ENCODE measurements at regions not wholly inside any gene's neighbourhood (a gene's known extent, or its start where the extent isn't known, plus 50 kb on each side); places are given as distances from the start of the nearest gene placed in this dataset.

DNA sequence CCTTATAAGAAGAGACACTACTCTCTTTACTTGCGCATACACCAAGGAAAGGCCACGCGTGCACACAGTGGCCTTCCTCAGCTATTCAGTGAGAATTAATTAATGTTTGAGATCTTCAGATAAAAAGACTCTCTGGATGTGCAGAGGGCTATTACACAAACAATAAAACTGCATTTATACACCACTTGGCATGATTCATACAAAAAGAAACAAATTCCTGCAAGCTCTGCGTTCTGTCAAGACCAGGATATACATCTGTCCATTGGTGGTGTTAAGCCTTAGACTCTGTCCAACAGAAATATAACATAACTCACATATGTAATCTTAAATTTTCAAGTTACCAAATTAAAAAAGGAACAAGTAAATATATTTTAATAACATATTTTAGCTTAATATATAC is 55.2 kb upstream of the TSC22D2 start:
- no peak for DNase-seq (ENCODE audit: low read depth in 2 of 2)
- no peaks in the 10 kb centered on the region for H3K27me3 ChIP-seq (ENCODE audit: control insufficient read depth, insufficient read depth, low read length)
- no peaks in the 10 kb centered on the region for H3K36me3 ChIP-seq (ENCODE audit: control insufficient read depth, insufficient read depth, low read length)
- H3K9me3 ChIP-seq (ENCODE audit: control insufficient read depth, insufficient read depth, low read depth, low read length) = no peaks in the 10 kb centered on the region
- H3K4me1 ChIP-seq (ENCODE audit: control insufficient read depth, extremely low read depth, insufficient read depth, low read length) = peaks cover 4% of the 10 kb centered on the region
- no peak for TF ChIP-seq EZH2 (IDR thresholded peaks at IDR 0.05; ENCODE audit: low read length, missing control alignments)
- TF ChIP-seq, protein P1, sequence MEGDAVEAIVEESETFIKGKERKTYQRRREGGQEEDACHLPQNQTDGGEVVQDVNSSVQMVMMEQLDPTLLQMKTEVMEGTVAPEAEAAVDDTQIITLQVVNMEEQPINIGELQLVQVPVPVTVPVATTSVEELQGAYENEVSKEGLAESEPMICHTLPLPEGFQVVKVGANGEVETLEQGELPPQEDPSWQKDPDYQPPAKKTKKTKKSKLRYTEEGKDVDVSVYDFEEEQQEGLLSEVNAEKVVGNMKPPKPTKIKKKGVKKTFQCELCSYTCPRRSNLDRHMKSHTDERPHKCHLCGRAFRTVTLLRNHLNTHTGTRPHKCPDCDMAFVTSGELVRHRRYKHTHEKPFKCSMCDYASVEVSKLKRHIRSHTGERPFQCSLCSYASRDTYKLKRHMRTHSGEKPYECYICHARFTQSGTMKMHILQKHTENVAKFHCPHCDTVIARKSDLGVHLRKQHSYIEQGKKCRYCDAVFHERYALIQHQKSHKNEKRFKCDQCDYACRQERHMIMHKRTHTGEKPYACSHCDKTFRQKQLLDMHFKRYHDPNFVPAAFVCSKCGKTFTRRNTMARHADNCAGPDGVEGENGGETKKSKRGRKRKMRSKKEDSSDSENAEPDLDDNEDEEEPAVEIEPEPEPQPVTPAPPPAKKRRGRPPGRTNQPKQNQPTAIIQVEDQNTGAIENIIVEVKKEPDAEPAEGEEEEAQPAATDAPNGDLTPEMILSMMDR (conservative IDR thresholded peaks at IDR 0.05 in 1 of 2, IDR thresholded peaks at IDR 0.05 in 1 of 2; ENCODE audit: low read depth in 1 of 2, low read length in 2 of 2) = no peak
- H2AFZ ChIP-seq (ENCODE audit: low read length) = no peak overlapping the region
- H3K27ac ChIP-seq (ENCODE audit: insufficient read depth, low read length) = no peak overlapping the region
- H3K79me2 ChIP-seq (ENCODE audit: control insufficient read depth, insufficient read depth, low read length) = no peaks in the 10 kb centered on the region
- H3K9ac ChIP-seq (ENCODE audit: insufficient read depth, low read length) = no peak overlapping the region
- no peaks in the 10 kb centered on the region for H4K20me1 ChIP-seq (ENCODE audit: control insufficient read depth, extremely low read depth, insufficient read depth, low read length)
- no peak overlapping the region for H3K4me2 ChIP-seq (ENCODE audit: extremely low read depth, insufficient read depth, low read length)
- no peak overlapping the region for H3K4me3 ChIP-seq (replicated peaks in 1 of 4; ENCODE audit: control extremely low read depth in 1 of 4, insufficient read depth in 1 of 4, low read depth in 3 of 4, low read length in 4 of 4)

DNA sequence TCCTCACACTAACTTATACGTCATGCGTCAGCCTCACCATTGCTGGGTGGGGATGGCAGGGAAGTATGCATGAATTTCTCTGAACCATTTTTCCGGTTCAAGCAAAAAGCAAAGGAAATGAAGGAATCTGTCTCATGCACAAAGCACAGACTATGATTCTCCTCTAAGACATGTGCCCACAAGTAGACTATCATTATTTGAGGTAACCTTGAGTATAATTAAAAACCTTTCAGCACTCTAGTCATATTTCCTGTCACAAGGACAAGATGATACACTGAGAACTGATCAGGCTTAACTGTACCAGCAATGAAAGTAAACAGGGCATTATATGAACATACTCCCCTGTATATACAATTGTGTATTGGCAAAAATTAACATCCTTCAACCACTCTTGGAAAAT is 56.7 kb upstream of the TSC22D2 start:
- no peaks in the 10 kb centered on the region for H3K9me3 ChIP-seq (ENCODE audit: control insufficient read depth, insufficient read depth, low read depth, low read length)
- no peak overlapping the region for H3K27ac ChIP-seq (ENCODE audit: insufficient read depth, low read length)
- H3K27me3 ChIP-seq (ENCODE audit: control insufficient read depth, insufficient read depth, low read length) = no peaks in the 10 kb centered on the region
- H4K20me1 ChIP-seq (ENCODE audit: control insufficient read depth, extremely low read depth, insufficient read depth, low read length) = no peaks in the 10 kb centered on the region
- TF ChIP-seq EZH2 (IDR thresholded peaks at IDR 0.05; ENCODE audit: low read length, missing control alignments) = no peak
- TF ChIP-seq, protein P1 (conservative IDR thresholded peaks at IDR 0.05 in 1 of 2, IDR thresholded peaks at IDR 0.05 in 1 of 2; ENCODE audit: low read depth in 1 of 2, low read length in 2 of 2) = no peak
- H3K4me3 ChIP-seq (replicated peaks in 1 of 4; ENCODE audit: control extremely low read depth in 1 of 4, insufficient read depth in 1 of 4, low read depth in 3 of 4, low read length in 4 of 4) = no peak overlapping the region
- no peak overlapping the region for H3K9ac ChIP-seq (ENCODE audit: insufficient read depth, low read length)
- H3K36me3 ChIP-seq (ENCODE audit: control insufficient read depth, insufficient read depth, low read length) = no peaks in the 10 kb centered on the region
- no peaks in the 10 kb centered on the region for H3K79me2 ChIP-seq (ENCODE audit: control insufficient read depth, insufficient read depth, low read length)
- H3K4me2 ChIP-seq (ENCODE audit: extremely low read depth, insufficient read depth, low read length) = no peak overlapping the region
- H2AFZ ChIP-seq (ENCODE audit: low read length) = no peak overlapping the region
- H3K4me1 ChIP-seq (ENCODE audit: control insufficient read depth, extremely low read depth, insufficient read depth, low read length) = peaks cover 4% of the 10 kb centered on the region
- DNase-seq (ENCODE audit: low read depth in 2 of 2) = no peak

DNA sequence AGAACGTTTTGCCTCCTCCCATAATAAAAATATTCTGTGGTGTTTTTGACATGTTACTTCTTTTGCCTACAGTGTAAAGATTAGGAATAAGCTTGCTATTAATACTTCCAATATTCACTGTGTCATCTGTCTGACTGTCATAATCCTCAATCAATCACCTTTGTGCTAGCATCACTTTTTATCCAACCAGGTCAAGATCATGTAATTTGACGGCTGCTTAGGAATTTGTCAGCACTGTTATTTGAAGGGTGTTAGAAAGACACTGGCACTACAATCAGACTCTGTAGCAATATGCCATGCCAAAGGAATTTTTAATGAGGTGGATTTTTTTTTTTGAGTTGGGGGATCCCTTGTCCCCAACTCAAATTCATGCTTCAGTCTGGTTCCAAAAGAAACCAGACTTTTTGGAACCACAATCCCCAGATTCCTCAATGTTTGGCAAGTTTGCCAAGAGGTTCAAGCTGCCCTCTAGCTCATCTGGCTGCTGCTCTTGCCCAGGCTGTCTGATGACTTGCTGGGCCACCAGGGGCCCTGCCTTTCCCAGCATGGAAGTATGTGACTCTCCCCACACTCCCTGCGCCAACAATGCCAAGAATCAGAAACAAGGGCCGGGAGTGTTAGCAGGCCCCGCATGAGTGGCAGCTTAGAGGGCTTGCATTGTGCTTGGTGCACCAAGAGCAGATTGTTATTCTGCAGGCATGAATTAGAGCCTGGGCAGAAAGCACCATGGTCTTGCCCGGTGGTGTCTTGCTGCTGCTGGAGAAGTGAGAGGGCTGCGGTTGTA is 58.6 kb upstream of the TSC22D2 start:
- Histone ChIP-seq H3K9me3 (ENCODE audit: control insufficient read depth, insufficient read depth, low read depth, low read length) (no peaks in the 10 kb centered on the region), H2AFZ (ENCODE audit: low read length) (no peak overlapping the region), H3K4me1 (ENCODE audit: control insufficient read depth, extremely low read depth, insufficient read depth, low read length) (peaks cover 4% of the 10 kb centered on the region), H3K27ac (ENCODE audit: insufficient read depth, low read length) (no peak overlapping the region), H3K4me3 (replicated peaks in 1 of 4; ENCODE audit: control extremely low read depth in 1 of 4, insufficient read depth in 1 of 4, low read depth in 3 of 4, low read length in 4 of 4) (no peak overlapping the region), H4K20me1 (ENCODE audit: control insufficient read depth, extremely low read depth, insufficient read depth, low read length) (no peaks in the 10 kb centered on the region), H3K9ac (ENCODE audit: insufficient read depth, low read length) (no peak overlapping the region), H3K27me3 (ENCODE audit: control insufficient read depth, insufficient read depth, low read length) (no peaks in the 10 kb centered on the region), H3K79me2 (ENCODE audit: control insufficient read depth, insufficient read depth, low read length) (no peaks in the 10 kb centered on the region), H3K36me3 (ENCODE audit: control insufficient read depth, insufficient read depth, low read length) (no peaks in the 10 kb centered on the region), H3K4me2 (ENCODE audit: extremely low read depth, insufficient read depth, low read length) (no peak overlapping the region)
- TF ChIP-seq EZH2 (IDR thresholded peaks at IDR 0.05; ENCODE audit: low read length, missing control alignments) = no peak
- TF ChIP-seq, protein P1 (conservative IDR thresholded peaks at IDR 0.05 in 1 of 2, IDR thresholded peaks at IDR 0.05 in 1 of 2; ENCODE audit: low read depth in 1 of 2, low read length in 2 of 2) = peak in 1 of 2 donors; percentile 20
- DNase-seq (ENCODE audit: low read depth in 2 of 2) = peak in 1 of 2 donors; percentile 55

All from fibroblast of lung (primary cell).